PFSK-1 (cell line): ENCODE measurements at regions not wholly inside any gene's neighbourhood (a gene's known extent, or its start where the extent isn't known, plus 50 kb on each side); places are given as distances from the start of the nearest gene placed in this dataset.

Source experiments
- FOXP2 ChIP-seq: optimal IDR thresholded peaks from 2 replicates; pipeline ENCODE3; 2011; ENCODE audit warnings: borderline replicate concordance, control low read depth, inconsistent platforms; ENCODE audit not compliant: insufficient read depth; ENCODE audit errors: extremely low read length, extremely low read depth
- POLR2AphosphoS5 ChIP-seq: IDR thresholded peaks from 2 replicates; pipeline ENCODE4 v1.6.1; 2012; ENCODE audit warnings: low read depth, mild to moderate bottlenecking, control low read depth, low read length, moderate library complexity
- SIN3A ChIP-seq: IDR thresholded peaks from 2 replicates; pipeline ENCODE4 v1.6.1; 2012; ENCODE audit warnings: mild to moderate bottlenecking, low read length, moderate library complexity, borderline replicate concordance; ENCODE audit not compliant: insufficient read depth
- TAF1 ChIP-seq: IDR thresholded peaks from 2 replicates; pipeline ENCODE4 v1.6.1; 2012; ENCODE audit warnings: low read length, control low read depth, borderline replicate concordance; ENCODE audit not compliant: insufficient read depth
- TF ChIP-seq, protein P1 (sequence below), 2 experiments: IDR thresholded peaks; 2 replicates each; pipeline versions ENCODE4 v1.6.1 to v1.8.0; 2011 to 2012; ENCODE audit warnings: low read depth in 2 of 2, low read length in 2 of 2, control low read depth in 1 of 2, inconsistent platforms in 1 of 2, mild to moderate bottlenecking in 1 of 2, moderate library complexity in 1 of 2; ENCODE audit not compliant: insufficient read depth in 1 of 2

DNA sequence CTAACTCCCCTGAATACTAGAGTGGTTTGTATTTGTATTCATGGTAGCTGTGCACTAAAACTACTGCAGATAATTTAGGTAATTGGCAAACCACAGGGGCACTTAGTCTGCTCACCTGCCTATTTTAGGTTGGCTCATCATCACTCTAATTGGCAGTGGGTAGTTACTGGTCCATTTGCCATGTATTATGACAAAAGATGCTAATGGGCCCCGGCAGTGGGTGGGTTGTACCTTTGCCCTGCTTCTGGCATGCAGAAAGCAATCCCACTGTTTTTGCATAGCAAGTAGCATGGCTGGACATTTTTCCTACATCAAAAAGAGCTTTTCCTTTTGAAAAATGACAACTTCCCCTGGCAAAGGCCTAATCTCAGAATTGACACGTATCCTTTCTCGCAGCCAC, 741.4 kb upstream of the MAP3K7 start:
- TF ChIP-seq POLR2AphosphoS5 (no peak), TAF1 (no peak), SIN3A (no peak), FOXP2 (no peak)
- TF ChIP-seq, protein P1, sequence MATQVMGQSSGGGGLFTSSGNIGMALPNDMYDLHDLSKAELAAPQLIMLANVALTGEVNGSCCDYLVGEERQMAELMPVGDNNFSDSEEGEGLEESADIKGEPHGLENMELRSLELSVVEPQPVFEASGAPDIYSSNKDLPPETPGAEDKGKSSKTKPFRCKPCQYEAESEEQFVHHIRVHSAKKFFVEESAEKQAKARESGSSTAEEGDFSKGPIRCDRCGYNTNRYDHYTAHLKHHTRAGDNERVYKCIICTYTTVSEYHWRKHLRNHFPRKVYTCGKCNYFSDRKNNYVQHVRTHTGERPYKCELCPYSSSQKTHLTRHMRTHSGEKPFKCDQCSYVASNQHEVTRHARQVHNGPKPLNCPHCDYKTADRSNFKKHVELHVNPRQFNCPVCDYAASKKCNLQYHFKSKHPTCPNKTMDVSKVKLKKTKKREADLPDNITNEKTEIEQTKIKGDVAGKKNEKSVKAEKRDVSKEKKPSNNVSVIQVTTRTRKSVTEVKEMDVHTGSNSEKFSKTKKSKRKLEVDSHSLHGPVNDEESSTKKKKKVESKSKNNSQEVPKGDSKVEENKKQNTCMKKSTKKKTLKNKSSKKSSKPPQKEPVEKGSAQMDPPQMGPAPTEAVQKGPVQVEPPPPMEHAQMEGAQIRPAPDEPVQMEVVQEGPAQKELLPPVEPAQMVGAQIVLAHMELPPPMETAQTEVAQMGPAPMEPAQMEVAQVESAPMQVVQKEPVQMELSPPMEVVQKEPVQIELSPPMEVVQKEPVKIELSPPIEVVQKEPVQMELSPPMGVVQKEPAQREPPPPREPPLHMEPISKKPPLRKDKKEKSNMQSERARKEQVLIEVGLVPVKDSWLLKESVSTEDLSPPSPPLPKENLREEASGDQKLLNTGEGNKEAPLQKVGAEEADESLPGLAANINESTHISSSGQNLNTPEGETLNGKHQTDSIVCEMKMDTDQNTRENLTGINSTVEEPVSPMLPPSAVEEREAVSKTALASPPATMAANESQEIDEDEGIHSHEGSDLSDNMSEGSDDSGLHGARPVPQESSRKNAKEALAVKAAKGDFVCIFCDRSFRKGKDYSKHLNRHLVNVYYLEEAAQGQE (IDR thresholded peaks at IDR 0.05; ENCODE audit: insufficient read depth in 1 of 2, low read depth in 2 of 2, low read length in 2 of 2): no peak

DNA sequence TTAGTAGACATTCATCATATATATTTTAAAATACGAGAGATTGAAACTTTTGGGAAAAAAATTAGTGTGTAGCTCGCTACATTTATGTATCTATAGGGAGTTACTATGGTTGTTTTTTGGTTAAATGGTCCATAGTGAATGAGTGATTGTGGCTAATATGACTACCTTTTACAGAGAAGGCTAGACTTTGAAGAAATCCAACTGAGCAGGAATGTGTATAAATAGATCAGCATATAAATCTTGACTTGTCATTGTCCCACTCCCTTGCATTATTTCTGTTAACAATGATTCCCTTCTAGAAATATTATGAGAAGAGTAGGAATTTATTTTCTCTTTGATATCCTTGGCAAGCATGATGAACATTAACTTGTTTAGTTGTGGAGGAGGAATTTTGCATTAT, 737.8 kb upstream of the MAP3K7 start:
- TF ChIP-seq FOXP2 (no peak), SIN3A (no peak), POLR2AphosphoS5 (no peak), TAF1 (no peak)
- TF ChIP-seq, protein P1 (IDR thresholded peaks at IDR 0.05; ENCODE audit: insufficient read depth in 1 of 2, low read depth in 2 of 2, low read length in 2 of 2): no peak

DNA sequence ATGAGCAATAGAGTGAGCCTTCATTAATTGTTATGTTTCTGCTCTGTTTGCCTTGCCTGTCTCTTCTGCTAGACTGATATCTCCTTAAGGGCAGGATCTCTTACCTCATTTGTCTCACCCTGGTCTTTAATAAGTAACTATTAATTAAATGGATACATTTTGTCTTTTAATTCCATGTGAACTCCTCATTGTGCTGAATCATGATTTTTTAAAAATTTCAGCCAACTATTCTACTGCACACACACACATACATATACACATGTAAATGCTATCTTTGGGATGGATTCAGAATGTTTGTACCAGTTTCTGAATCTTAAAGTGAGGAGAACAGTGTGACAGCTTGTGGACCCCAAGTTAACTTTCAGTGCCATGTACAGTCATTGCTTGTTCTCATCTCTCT, 731.1 kb upstream of the MAP3K7 start:
- no peak for TF ChIP-seq TAF1
- no peak for TF ChIP-seq SIN3A
- no peak for TF ChIP-seq POLR2AphosphoS5
- TF ChIP-seq, protein P1 (IDR thresholded peaks at IDR 0.05; ENCODE audit: insufficient read depth in 1 of 2, low read depth in 2 of 2, low read length in 2 of 2): no peak
- no peak for TF ChIP-seq FOXP2

DNA sequence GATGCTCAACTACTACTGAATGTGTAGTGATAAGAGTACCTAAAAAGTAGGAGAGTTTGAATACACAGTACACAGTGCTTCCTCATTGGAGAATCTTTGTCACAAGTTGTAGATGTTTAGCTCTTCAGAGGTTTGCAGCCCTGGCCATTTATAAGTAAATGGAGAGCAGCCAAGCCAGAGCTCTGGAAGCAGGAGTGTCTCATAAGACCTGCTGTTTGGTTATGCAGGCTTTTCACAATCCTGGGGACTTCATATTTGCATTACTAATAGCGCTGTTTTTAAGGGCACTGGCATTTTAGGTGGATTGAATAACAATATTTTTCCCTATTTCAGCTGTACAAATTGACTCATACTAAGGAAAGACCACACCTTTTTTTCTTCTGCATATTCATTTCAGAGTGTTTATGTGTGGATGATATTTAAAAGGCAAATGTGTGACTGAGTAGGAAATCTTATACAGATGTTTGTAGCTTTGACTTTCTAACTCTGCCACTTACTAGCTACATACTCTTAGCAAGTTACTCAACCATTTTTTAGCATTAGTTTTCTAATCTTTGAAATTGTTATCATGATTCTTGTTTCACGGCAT, 730.5 kb upstream of the MAP3K7 start:
- TF ChIP-seq, protein P1 (IDR thresholded peaks at IDR 0.05; ENCODE audit: insufficient read depth in 1 of 2, low read depth in 2 of 2, low read length in 2 of 2): no peak
- TF ChIP-seq FOXP2: no peak
- TF ChIP-seq TAF1: no peak
- TF ChIP-seq SIN3A: no peak
- no peak for TF ChIP-seq POLR2AphosphoS5
